OCI-LY1 (cell line): ENCODE measurements at regions not wholly inside any gene's neighbourhood (a gene's known extent, or its start where the extent isn't known, plus 50 kb on each side); places are given as distances from the start of the nearest gene placed in this dataset.

Experiments
- H2AFZ ChIP-seq: fragments of 200-600 bp; sonication (generic), shearing (Covaris generic); 2 replicates; pipeline ENCODE4 v1.6.0; 2014; ENCODE audit warnings: antibody characterized with exemption, mild to moderate bottlenecking, low read length
- H3F3A ChIP-seq: fragments of 200-600 bp; sonication (generic), shearing (Covaris generic); 2 replicates; pipeline ENCODE4 v1.6.0; 2014; ENCODE audit warnings: mild to moderate bottlenecking, antibody characterized with exemption, low read length, moderate library complexity; ENCODE audit not compliant: insufficient read depth
- H3K27ac ChIP-seq: fragments of 200-600 bp; sonication (generic); 2 replicates; pipeline ENCODE4 v1.5.1; 2014; ENCODE audit warnings: low read length, mixed run types, mild to moderate bottlenecking, low read depth; ENCODE audit not compliant: poor library complexity, severe bottlenecking
- H3K27me3 ChIP-seq: fragments of 200-600 bp; sonication (generic); 2 replicates; pipeline ENCODE4 v1.6.0; 2014; ENCODE audit warnings: antibody characterized with exemption, mild to moderate bottlenecking, low read length, moderate library complexity; ENCODE audit not compliant: insufficient read depth
- H3K36me3 ChIP-seq: fragments of 200-600 bp; sonication (generic); 2 replicates; pipeline ENCODE4 v1.6.1; 2014; ENCODE audit warnings: mild to moderate bottlenecking, antibody characterized with exemption, low read length, moderate library complexity, mixed read lengths; ENCODE audit not compliant: insufficient read depth
- H3K4me1 ChIP-seq: fragments of 200-600 bp; sonication (generic); 2 replicates; pipeline ENCODE4 v1.5.1; 2014; ENCODE audit warnings: mild to moderate bottlenecking, low read length, moderate library complexity; ENCODE audit not compliant: insufficient read depth, severe bottlenecking
- H3K4me2 ChIP-seq: fragments of 200-600 bp; sonication (generic), shearing (Covaris generic); 2 replicates; pipeline ENCODE4 v1.6.1; 2014; ENCODE audit warnings: low read length
- H3K4me3 ChIP-seq: fragments of 200-600 bp; sonication (generic); 2 replicates; pipeline ENCODE4 v1.5.1; 2014; ENCODE audit warnings: low read length, low read depth, mild to moderate bottlenecking, mixed read lengths; ENCODE audit not compliant: poor library complexity, severe bottlenecking
- H3K79me2 ChIP-seq: fragments of 200-600 bp; shearing (Covaris generic); 2 replicates; pipeline ENCODE4 v1.6.1; 2016; ENCODE audit warnings: mixed run types, low read length, mixed read lengths; ENCODE audit not compliant: insufficient read depth
- H3K9ac ChIP-seq: fragments of 200-600 bp; sonication (generic), shearing (Covaris generic); 2 replicates; pipeline ENCODE4 v1.6.1; 2014; ENCODE audit warnings: mild to moderate bottlenecking, low read length, mixed read lengths
- H3K9me2 ChIP-seq: fragments of 200-600 bp; sonication (generic), shearing (Covaris generic); 2 replicates; pipeline ENCODE4 v1.6.1; 2014; ENCODE audit warnings: low read depth, mild to moderate bottlenecking, low read length, mixed read lengths
- H3K9me3 ChIP-seq: fragments of 200-600 bp; shearing (Covaris generic); 2 replicates; pipeline ENCODE4 v1.6.1; 2014; ENCODE audit warnings: low read length, mixed read lengths
- H4K20me1 ChIP-seq: fragments of 200-600 bp; sonication (generic), shearing (Covaris generic); 2 replicates; pipeline ENCODE4 v1.6.0; 2016; ENCODE audit warnings: mild to moderate bottlenecking, low read length; ENCODE audit not compliant: insufficient read depth
- EZH2 ChIP-seq: fragments of 200-600 bp; sonication (generic), shearing (Covaris generic); IDR thresholded peaks from 2 replicates; pipeline ENCODE4 v1.8.0; 2017; ENCODE audit warnings: borderline replicate concordance, mixed run types, mild to moderate bottlenecking, antibody characterized with exemption, low read length, moderate library complexity, mixed read lengths
- TF ChIP-seq, protein P1 (sequence below): fragments of 200-600 bp; sonication (generic), shearing (Covaris generic); IDR thresholded peaks from 2 replicates; pipeline ENCODE4 v1.5.1; 2017; ENCODE audit warnings: mild to moderate bottlenecking, antibody characterized with exemption, low read length, moderate library complexity, mixed read lengths

DNA sequence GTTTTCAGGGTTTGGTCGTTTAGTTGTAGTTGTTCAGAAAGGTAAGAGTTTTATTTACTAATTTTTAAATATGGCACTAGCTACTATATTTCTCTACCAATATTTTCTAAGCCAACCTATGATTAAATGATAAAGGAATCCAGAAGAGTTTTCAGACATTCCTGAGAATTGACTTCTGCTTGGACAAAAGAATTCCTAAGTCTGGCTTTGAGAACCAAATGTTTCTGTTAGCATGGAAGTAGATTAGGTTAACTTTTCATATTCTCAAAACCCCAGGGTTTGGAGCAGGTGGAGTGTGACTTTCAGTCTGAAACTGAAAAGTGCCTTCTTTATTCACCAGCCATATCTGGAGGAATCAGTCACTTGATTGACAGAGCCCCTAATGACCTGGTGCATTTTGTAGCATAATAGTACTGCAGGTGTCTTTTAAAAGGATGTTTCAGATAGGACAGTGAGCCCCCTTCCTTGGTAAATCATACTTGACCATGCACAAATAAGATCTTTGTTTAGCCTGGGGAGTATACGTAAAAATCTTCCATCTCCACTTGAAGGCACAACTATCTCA, 457.0 kb upstream of the ZNF462 start:
- Histone ChIP-seq H3K4me1 (no peaks in the 10 kb centered on the region), H3K4me2 (no peak overlapping the region), H3K9ac (no peak overlapping the region), H3K79me2 (no peaks in the 10 kb centered on the region), H3K27ac (no peak overlapping the region), H3K9me2 (no peaks in the 10 kb centered on the region), H3K9me3 (no peaks in the 10 kb centered on the region), H3K4me3 (no peak overlapping the region), H2AFZ (no peak overlapping the region), H3K36me3 (no peaks in the 10 kb centered on the region), H4K20me1 (no peaks in the 10 kb centered on the region), H3K27me3 (no peaks in the 10 kb centered on the region), H3F3A (no peaks in the 10 kb centered on the region)
- no peak for TF ChIP-seq EZH2
- TF ChIP-seq, protein P1, sequence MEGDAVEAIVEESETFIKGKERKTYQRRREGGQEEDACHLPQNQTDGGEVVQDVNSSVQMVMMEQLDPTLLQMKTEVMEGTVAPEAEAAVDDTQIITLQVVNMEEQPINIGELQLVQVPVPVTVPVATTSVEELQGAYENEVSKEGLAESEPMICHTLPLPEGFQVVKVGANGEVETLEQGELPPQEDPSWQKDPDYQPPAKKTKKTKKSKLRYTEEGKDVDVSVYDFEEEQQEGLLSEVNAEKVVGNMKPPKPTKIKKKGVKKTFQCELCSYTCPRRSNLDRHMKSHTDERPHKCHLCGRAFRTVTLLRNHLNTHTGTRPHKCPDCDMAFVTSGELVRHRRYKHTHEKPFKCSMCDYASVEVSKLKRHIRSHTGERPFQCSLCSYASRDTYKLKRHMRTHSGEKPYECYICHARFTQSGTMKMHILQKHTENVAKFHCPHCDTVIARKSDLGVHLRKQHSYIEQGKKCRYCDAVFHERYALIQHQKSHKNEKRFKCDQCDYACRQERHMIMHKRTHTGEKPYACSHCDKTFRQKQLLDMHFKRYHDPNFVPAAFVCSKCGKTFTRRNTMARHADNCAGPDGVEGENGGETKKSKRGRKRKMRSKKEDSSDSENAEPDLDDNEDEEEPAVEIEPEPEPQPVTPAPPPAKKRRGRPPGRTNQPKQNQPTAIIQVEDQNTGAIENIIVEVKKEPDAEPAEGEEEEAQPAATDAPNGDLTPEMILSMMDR: no peak

DNA sequence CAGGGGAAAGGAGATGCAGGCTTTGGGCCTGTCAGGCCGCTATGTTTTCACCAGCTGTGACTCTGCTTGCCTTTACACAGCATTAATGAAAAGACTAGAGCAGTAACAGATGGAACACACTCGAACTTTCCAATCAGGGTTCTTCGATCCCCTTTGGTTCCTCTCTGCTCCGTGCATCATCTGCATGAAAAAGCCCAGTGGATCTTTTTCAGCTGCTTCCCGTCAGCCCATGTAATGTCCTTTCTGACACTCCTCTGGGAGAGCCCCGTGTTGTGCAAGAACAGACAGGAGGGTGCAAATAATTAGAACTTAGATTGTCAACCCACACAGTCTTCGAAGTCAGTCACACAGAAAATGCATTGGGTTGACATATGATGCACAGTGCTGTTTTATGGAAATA, 448.9 kb upstream of the ZNF462 start:
- H3K9me2 ChIP-seq: no peaks in the 10 kb centered on the region
- H3K4me2 ChIP-seq: no peak overlapping the region
- H3F3A ChIP-seq: no peaks in the 10 kb centered on the region
- H3K79me2 ChIP-seq: no peaks in the 10 kb centered on the region
- no peaks in the 10 kb centered on the region for H3K36me3 ChIP-seq
- no peak overlapping the region for H3K9ac ChIP-seq
- H3K4me1 ChIP-seq: no peaks in the 10 kb centered on the region
- H2AFZ ChIP-seq: no peak overlapping the region
- no peak overlapping the region for H3K4me3 ChIP-seq
- H3K27me3 ChIP-seq: no peaks in the 10 kb centered on the region
- H3K27ac ChIP-seq: no peak overlapping the region
- no peaks in the 10 kb centered on the region for H3K9me3 ChIP-seq
- TF ChIP-seq, protein P1: no peak
- no peak for TF ChIP-seq EZH2
- no peaks in the 10 kb centered on the region for H4K20me1 ChIP-seq

DNA sequence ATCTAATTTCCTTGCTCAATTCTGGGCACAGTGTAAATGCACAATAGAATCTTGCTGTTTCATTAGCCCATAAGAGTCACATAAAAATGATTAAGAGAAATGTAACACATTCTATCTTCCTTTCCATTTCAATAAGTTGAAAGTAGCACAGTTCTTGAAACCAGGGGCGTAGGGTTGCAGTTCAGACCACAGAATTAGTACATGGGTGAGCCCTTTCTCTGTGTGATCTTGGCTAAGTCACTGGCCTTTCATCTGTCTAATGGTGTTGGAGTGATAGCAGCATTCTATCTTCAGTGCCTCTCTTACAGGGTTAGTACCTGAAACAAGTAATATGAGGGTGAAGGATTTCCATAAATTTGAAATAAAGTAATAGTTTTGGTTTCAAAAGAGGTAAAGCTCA, 445.3 kb upstream of the ZNF462 start:
- no peaks in the 10 kb centered on the region for H3F3A ChIP-seq
- no peaks in the 10 kb centered on the region for H3K4me1 ChIP-seq
- TF ChIP-seq, protein P1: no peak
- no peak for TF ChIP-seq EZH2
- no peak overlapping the region for H2AFZ ChIP-seq
- no peaks in the 10 kb centered on the region for H3K27me3 ChIP-seq
- no peak overlapping the region for H3K9ac ChIP-seq
- H3K79me2 ChIP-seq: no peaks in the 10 kb centered on the region
- no peak overlapping the region for H3K27ac ChIP-seq
- no peaks in the 10 kb centered on the region for H3K9me3 ChIP-seq
- H3K9me2 ChIP-seq: no peaks in the 10 kb centered on the region
- H3K36me3 ChIP-seq: no peaks in the 10 kb centered on the region
- H3K4me3 ChIP-seq: no peak overlapping the region
- no peaks in the 10 kb centered on the region for H4K20me1 ChIP-seq
- H3K4me2 ChIP-seq: no peak overlapping the region
